ENCODE measurements at regions not wholly inside any gene's neighbourhood (a gene's known extent, or its start where the extent isn't known, plus 50 kb on each side); places are given as distances from the start of the nearest gene placed in this dataset.

DNA sequence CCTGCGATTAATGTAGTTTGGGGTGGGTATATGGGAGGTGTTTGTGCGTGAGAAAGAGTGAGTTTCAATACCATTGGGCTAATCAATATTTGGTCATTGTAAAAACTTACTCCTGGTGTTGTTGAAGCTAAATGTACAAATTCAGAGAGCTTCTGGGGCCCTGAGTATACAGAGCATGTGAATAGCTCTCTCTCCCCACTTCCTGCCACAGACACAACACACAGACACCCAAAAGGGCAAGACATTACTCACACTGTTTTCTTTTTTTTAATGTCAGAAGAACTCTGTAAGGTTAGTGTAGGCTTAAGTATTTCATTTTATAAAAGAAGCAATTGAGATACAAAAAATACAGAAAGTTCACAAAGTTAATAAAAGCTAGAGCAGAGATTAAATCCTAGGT is 151.3 kb upstream of the KCNIP4 start:
- Histone ChIP-seq H3K27me3 (ENCODE audit: low read depth) (no peaks in the 10 kb centered on the region), H3K9me3 (no peaks in the 10 kb centered on the region), H3K36me3 (no peaks in the 10 kb centered on the region), H3K4me1 (no peaks in the 10 kb centered on the region), H3K27ac (no peak overlapping the region), H3K4me3 (no peak overlapping the region)
- no peak for DNase-seq
- ATAC-seq, result no peak
- intact Hi-C loops (cut with DNase I), result no loop called here
- TF ChIP-seq, protein P1, sequence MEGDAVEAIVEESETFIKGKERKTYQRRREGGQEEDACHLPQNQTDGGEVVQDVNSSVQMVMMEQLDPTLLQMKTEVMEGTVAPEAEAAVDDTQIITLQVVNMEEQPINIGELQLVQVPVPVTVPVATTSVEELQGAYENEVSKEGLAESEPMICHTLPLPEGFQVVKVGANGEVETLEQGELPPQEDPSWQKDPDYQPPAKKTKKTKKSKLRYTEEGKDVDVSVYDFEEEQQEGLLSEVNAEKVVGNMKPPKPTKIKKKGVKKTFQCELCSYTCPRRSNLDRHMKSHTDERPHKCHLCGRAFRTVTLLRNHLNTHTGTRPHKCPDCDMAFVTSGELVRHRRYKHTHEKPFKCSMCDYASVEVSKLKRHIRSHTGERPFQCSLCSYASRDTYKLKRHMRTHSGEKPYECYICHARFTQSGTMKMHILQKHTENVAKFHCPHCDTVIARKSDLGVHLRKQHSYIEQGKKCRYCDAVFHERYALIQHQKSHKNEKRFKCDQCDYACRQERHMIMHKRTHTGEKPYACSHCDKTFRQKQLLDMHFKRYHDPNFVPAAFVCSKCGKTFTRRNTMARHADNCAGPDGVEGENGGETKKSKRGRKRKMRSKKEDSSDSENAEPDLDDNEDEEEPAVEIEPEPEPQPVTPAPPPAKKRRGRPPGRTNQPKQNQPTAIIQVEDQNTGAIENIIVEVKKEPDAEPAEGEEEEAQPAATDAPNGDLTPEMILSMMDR (IDR thresholded peaks at IDR 0.05), result no peak

DNA sequence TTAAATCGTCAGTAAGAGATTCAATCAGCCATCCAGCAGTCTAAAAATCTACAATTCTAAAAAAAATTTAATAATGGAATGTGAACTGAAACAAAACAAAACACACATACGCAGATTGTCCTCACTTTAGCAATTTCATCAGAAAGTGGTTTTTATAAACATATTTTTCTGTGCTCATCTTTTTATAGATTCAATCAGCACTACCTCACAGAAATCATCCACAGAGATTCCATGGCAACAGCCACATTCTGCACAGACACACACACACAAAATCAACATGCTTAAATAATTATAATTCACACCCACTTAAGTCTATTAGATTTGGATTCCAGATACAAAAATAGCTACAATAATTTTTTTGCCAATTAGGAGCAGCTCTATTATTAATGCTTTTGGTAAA is 149.0 kb upstream of the KCNIP4 start:
- Histone ChIP-seq H3K4me3 (no peak overlapping the region), H3K27ac (no peak overlapping the region), H3K27me3 (ENCODE audit: low read depth) (no peaks in the 10 kb centered on the region), H3K9me3 (no peaks in the 10 kb centered on the region), H3K36me3 (no peaks in the 10 kb centered on the region), H3K4me1 (no peaks in the 10 kb centered on the region)
- TF ChIP-seq, protein P1 (IDR thresholded peaks at IDR 0.05), result no peak
- intact Hi-C loops (cut with DNase I), result no loop called here
- no peak for ATAC-seq
- DNase-seq, result no peak

DNA sequence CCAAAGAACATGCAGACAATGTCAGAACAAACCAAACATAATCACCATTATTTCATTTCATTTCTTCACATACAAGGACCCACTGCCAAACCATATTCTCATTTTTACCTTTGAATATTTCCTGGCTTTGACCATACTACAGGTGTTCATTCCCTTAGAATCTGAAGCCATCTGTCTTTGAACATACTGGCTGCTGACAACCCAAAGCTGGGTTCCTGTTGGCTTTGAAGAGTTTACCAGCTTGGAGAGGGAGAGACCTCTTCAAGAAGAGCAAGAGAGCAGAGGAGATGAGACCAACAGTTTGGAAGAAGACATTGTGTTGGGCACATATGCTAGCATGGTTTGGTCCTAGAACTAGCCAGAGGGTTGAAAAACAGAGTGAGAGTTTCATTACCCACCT is 145.6 kb upstream of the KCNIP4 start:
- no peaks in the 10 kb centered on the region for H3K9me3 ChIP-seq
- no peak for ATAC-seq
- no peaks in the 10 kb centered on the region for H3K27me3 ChIP-seq (ENCODE audit: low read depth)
- H3K27ac ChIP-seq, result no peak overlapping the region
- TF ChIP-seq, protein P1 (IDR thresholded peaks at IDR 0.05), result no peak
- no peak for DNase-seq
- H3K36me3 ChIP-seq, result no peaks in the 10 kb centered on the region
- no peaks in the 10 kb centered on the region for H3K4me1 ChIP-seq
- H3K4me3 ChIP-seq, result no peak overlapping the region
- intact Hi-C loops (cut with DNase I), result no loop called here

DNA sequence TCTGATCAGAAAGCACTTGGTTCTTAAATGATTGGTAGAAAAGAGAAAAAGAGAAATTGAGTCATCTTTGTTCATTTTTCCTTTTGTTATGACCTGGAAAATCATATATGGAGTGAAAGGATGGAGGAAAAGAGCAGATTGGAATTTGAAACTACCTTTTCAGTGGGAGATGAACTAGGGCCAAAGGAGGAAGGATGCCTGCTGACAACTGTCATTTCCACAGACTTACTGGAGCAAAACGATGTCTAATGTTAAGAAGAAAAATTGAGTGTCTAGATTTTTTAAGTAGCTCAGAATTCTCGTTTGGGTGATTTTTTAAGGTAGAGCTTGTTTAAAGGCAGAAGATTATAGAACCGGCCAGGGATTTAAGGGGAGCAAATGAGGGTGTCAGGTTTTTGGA is 144.6 kb upstream of the KCNIP4 start:
- no peaks in the 10 kb centered on the region for H3K36me3 ChIP-seq
- intact Hi-C loops (cut with DNase I), result no loop called here
- DNase-seq, result no peak
- ATAC-seq, result no peak
- no peak overlapping the region for H3K4me3 ChIP-seq
- H3K9me3 ChIP-seq, result no peaks in the 10 kb centered on the region
- H3K27me3 ChIP-seq (ENCODE audit: low read depth), result no peaks in the 10 kb centered on the region
- TF ChIP-seq, protein P1 (IDR thresholded peaks at IDR 0.05), result no peak
- no peak overlapping the region for H3K27ac ChIP-seq
- no peaks in the 10 kb centered on the region for H3K4me1 ChIP-seq

DNA sequence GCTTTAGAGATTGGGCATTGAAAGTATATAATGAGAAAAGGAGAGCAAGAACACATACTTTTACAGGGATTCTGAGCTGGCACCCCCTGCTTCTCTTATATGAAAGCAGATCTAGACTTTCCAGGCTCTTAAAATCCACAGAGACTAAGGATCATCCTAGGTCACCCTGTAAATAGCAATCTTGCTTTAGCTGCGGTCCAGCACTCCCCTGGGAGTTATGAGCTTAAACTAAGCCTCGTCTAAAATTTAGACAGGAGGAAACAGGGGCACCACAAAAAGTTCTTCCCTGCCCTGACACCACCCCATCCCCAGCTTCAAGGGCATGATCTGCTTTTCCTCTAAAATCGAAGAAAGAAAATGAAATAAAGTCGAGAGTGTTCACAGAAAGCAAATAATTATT is 143.3 kb upstream of the KCNIP4 start:
- no peaks in the 10 kb centered on the region for H3K4me1 ChIP-seq
- TF ChIP-seq, protein P1 (IDR thresholded peaks at IDR 0.05), result no peak
- no peaks in the 10 kb centered on the region for H3K36me3 ChIP-seq
- H3K4me3 ChIP-seq, result no peak overlapping the region
- H3K9me3 ChIP-seq, result no peaks in the 10 kb centered on the region
- no peak overlapping the region for H3K27ac ChIP-seq
- DNase-seq (no peak), ATAC-seq (no peak)
- H3K27me3 ChIP-seq (ENCODE audit: low read depth), result no peaks in the 10 kb centered on the region
- intact Hi-C loops (cut with DNase I), result no loop called here

DNA sequence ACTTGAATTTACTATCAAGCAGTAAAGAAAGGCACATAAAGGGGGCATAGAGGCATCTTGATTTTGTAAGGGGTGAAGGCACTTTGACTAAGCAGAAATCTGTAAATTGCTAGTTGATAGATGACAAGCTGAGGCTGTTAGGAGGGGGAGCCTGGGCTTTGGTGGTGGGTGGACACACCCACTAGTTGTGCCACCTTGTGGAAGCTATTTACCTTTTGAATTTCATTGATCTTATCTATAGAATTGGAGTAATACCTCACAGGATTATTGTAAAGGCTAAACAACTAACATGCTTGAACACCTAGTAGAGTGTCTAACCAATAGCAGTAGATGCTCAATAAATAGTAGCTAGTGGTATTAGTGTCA is 142.8 kb upstream of the KCNIP4 start:
- intact Hi-C loops (cut with DNase I), result no loop called here

More for the DNA sequence above, 142.8 kb upstream of the KCNIP4 start:
- no peak for DNase-seq
- peaks cover 4% of the 10 kb centered on the region for H3K9me3 ChIP-seq
- no peaks in the 10 kb centered on the region for H3K36me3 ChIP-seq
- no peak overlapping the region for H3K27ac ChIP-seq
- no peak for ATAC-seq
- no peak overlapping the region for H3K4me3 ChIP-seq
- no peaks in the 10 kb centered on the region for H3K4me1 ChIP-seq
- no peaks in the 10 kb centered on the region for H3K27me3 ChIP-seq (ENCODE audit: low read depth)
- TF ChIP-seq, protein P1 (IDR thresholded peaks at IDR 0.05), result no peak
